RKO (cell line): ENCODE measurements at regions not wholly inside any gene's neighbourhood (a gene's known extent, or its start where the extent isn't known, plus 50 kb on each side); places are given as distances from the start of the nearest gene placed in this dataset.
"Not testable (repeated sequence)": the region's sequence is repeated elsewhere in the genome, so short reads cannot be mapped to it uniquely, and the experiment has no call there.

ENCODE experiments used
- DNase-seq: peaks from one replicate; pipeline ENCODE4 v3.0.0-alpha.2; 2016; ENCODE audit warnings: low spot score

DNA sequence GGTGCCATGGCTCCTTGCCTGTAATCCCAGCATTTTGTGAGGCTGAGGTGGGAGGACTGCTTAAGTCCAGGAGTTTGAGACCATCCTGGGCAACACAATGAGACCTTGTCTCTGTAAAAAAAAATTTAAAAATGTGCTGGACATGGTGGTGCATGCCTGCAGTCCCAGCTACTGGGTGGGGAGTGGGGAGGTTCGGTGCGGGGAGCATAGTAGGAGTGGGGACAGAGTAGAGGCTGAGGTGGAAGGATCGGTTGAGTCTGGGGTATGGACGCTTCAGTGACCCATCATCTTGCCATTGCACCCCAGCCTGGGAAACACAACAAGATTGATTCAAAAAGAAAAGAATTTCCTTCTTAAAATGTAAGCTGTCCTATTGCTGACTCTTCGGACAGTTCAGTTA is 1490.0 kb upstream of the GBE1 start:
- no peak for DNase-seq

- DNase-seq: no peak
These were observed 1489.2 kb upstream of the GBE1 start for GRCh38 chr3:83250613-83251012.

- no peak for DNase-seq
These were observed 1487.0 kb upstream of the GBE1 start for GRCh38 chr3:83248454-83248853.

DNA sequence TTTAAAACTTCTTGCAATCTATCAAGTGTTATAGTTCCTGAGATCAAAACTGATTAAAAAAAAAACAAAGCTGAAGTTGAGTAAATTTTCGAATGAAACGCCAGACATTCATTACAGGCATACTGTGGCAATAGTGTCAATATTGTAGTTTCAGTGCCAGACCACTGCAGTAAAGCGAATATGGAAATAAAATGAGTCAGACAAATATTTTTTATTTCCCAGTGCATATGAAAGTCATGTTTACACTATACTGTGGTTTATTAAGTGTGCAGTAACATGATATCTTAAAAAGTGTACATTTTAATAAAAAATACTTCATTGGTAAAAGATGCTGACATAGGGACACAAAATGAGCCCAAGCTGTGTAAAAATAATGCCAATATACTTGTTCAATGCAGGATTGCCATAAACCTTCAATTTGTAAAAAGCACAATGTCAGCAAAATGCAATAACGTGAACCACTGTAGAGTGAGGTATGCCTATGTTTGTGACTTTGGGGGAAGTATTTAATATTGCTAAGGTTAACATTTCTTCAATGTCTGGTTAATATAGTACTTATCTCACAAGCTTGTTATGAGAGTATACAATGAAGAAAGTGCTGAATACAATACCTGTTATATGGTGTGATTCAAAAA is 1473.9 kb upstream of the GBE1 start:
- no peak for DNase-seq

DNA sequence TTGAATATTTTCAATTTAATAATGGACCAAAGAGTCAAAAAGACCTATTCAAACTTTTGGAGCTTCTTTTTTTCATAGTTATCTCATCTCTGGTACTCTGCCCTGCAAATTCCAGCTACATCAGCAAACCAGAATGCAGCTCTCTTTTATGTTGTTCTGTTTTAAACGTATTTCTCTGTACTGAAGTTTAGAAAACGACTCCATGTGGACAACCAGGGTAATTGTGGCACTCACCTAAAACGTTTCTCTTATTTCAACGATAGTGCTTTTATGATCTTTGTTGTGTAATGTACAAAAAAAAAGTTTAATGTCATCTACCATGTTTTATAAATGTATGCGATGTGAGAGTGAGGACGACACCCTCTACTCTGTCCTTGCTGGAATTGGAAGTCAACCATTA is 1472.3 kb upstream of the GBE1 start:
- DNase-seq: no peak

- no peak for DNase-seq
These were observed 1469.4 kb upstream of the GBE1 start for GRCh38 chr3:83230841-83231240.

GRCh38 chr3:83230376-83230775 is 1468.9 kb upstream of the GBE1 start:
- DNase-seq: no peak

- DNase-seq: no peak
These were observed 1465.3 kb upstream of the GBE1 start for GRCh38 chr3:83226751-83227150.

DNA sequence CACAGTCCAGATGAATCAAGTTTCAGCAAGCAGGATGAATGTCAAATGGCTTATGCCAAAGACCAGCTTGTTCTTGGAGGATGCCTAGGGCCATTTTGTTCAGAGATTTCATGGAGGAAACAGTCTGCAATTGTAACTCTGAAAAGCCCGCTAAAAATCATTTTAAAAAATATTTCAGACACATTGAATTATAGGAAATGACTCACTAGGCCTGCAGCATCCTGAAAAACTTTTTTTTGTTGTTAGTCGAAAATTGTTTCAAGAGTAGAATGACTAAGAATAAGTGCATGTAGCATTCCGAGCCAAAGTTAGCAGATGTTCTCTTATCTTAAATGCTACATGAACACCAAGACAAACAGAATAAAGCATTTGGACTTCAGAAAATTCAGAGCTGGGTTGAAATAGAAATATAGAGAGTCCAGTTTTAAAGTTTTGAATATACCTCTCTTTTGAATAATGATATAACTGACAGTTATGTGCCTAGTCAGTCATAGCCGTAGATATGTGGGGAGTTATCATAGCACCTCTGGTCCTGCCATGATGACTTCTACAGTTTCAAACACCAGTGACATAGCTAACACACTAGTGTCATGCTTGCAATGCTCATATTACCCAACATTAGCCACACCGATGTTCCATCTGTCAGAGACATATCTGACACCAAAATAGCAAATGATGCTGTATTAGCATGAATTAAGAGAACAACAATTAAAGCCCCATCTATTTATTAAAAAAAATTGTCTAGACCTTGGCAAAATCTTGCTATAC is 1462.8 kb upstream of the GBE1 start:
- DNase-seq: peak; percentile 19

GRCh38 chr3:83218383-83219200 is 1457.1 kb upstream of the GBE1 start:
- DNase-seq: no peak

GRCh38 chr3:83217595-83218118 is 1456.2 kb upstream of the GBE1 start:
- DNase-seq: not testable (repeated sequence)

DNA sequence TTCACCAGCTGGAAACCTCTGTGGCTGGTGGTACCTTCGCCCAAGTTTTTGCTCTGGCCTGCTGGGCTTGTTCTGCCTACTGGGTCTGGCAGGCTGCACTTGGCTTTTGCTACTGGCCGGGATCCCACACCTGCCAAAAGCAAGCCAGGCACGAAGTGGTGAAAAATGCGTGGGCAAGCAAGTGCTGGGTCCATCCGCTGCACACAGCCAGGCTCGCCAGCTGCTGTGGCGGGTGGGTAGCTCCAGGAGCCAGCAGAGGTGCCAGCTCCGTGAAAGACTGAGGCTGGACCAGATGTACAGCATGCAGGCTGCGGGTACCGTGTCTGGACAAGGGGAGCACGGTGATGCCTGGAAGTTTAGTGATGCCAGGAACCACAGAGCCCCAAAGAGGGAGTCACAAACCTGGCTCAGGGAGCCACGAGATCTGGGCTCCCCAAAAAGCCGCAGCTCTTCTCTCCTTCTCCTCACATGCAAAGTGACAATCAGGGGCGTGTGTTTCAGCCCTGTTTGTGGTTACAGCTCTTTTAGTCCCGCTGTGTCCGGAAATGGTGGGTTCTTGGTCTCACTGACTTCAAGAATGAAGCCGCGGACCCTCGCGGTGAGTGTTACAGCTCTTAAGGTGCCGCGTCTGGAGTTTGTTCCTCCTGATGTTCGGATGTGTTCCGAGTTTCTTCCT is 1455.6 kb upstream of the GBE1 start:
- no peak for DNase-seq

GRCh38 chr3:83195243-83195642 is 1433.8 kb upstream of the GBE1 start:
- no peak for DNase-seq

DNA sequence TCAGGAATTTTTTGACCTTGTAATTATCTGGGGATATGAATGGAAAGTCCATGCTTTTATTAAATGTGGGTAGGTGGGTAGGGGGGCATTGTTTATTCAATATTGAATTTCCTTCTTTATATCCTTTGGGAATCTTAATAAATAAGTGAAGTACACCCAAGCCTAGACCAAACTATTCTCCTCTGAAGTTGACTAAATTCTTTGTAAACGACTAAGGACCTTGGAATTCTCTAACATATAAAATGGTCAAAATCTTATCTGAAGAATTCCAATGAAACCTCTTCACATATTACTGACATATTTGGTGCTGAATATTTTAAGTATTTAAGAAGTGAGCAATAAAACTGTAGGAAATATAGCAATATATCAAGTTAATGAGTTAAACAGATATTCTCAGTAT is 1432.1 kb upstream of the GBE1 start:
- DNase-seq: no peak

- DNase-seq: no peak
These were observed 1428.2 kb upstream of the GBE1 start for GRCh38 chr3:83189634-83190033.

DNA sequence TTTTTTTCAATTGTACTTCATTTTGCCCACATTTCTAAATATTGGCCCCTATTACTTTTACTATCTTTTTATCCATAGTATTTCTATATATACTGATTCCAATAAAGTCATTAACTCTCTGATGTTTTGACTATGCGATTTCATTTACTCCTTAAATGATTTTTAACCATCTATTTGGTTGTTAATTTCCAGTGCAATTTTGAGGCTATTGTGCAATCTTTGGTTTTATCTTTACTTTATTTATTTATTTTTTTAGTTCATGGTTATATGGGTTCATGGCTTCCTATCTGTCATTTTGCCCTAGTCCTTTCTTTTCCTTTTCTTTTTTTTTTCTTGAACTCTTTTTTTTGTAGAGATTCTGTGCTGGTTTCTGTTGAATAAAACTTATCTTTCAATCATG is 1408.0 kb upstream of the GBE1 start:
- DNase-seq: no peak

DNA sequence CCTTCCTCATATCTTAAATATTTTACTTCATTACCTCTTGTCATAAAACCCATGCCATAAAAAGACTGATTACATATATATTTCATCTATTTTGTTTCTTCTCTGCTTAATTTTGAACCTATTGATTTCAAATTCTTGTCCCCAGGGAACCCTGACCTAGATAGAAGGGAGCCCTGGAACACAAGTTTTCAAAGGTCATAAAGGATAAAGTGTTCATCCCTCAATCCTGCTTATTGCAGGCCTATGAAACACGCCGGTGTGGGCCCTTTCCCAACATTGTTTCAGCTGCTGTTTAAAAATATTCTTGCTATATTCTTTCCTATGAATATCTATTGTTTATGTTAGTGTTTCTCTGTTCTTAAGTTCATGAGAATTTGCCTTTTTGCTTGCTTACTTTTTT is 1389.5 kb upstream of the GBE1 start:
- DNase-seq: no peak

GRCh38 chr3:83140983-83141382 is 1379.5 kb upstream of the GBE1 start:
- DNase-seq: no peak

DNA sequence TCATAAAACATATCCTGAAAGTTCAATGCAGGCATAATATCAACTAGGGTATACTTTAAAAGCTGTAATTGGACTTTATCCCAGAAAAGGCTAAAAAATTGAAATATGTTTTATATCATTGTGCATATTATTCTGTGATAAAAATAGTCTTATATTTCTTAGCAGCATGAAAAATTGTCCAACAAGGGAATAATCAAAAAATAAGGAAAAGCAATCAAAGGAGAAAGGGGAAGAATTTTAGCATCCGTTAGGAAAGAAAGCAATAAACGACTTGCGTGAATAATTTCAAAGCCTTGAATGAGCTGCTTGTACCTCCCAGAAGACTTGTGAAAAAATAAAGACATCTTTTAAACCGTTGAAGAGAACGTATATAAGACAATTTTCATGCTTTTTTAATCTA is 1369.8 kb upstream of the GBE1 start:
- DNase-seq: no peak

- no peak for DNase-seq
These were observed 1361.4 kb upstream of the GBE1 start for GRCh38 chr3:83122774-83123350.

GRCh38 chr3:83093222-83093572 is 1331.8 kb upstream of the GBE1 start:
- DNase-seq: no peak
